ENCODE measurements at regions not wholly inside any gene's neighbourhood (a gene's known extent, or its start where the extent isn't known, plus 50 kb on each side); places are given as distances from the start of the nearest gene placed in this dataset.
A peak's percentile ranks its signal among the peaks of the same experiment; 100 is the strongest.

- ChIA-PET CTCF (no interaction called here), POLR2A (no interaction called here)
- DNase-seq (ENCODE audit: low read depth, low spot score), result no peak
- Histone ChIP-seq H3K4me1 (ENCODE audit: control insufficient read depth, extremely low read depth, insufficient read depth, low read length) (no peaks in the 10 kb centered on the region), H4K20me1 (replicated peaks; ENCODE audit: control insufficient read depth, extremely low read depth, insufficient read depth, low read length) (no peaks in the 10 kb centered on the region), H3K27me3 (ENCODE audit: control insufficient read depth in 2 of 2, insufficient read depth in 2 of 2, low read length in 2 of 2) (no peaks in the 10 kb centered on the region), H3K9ac (replicated peaks; ENCODE audit: extremely low read depth, insufficient read depth, low read length) (no peak overlapping the region), H3K79me2 (ENCODE audit: control insufficient read depth, insufficient read depth, low read length) (no peaks in the 10 kb centered on the region), H3K36me3 (ENCODE audit: control insufficient read depth in 2 of 2, extremely low read depth in 1 of 2, insufficient read depth in 2 of 2, low read length in 2 of 2) (no peaks in the 10 kb centered on the region), H3K4me2 (ENCODE audit: insufficient read depth, low read length) (no peak overlapping the region), H2AFZ (ENCODE audit: low read depth, low read length) (peak overlapping the region; percentile 54), H3K9me1 (replicated peaks; ENCODE audit: control insufficient read depth, extremely low read depth, insufficient read depth, low read length) (no peaks in the 10 kb centered on the region), H3K9me3 (replicated peaks; ENCODE audit: control insufficient read depth, insufficient read depth, low read length) (no peaks in the 10 kb centered on the region), H3K27ac (ENCODE audit: insufficient read depth, low read depth, low read length) (no peak overlapping the region), H3K4me3 (replicated peaks in 1 of 3; ENCODE audit: insufficient read depth in 1 of 3, low read depth in 1 of 3, low read length in 3 of 3) (no peak overlapping the region)
- TF ChIP-seq EZH2 (IDR thresholded peaks at IDR 0.05; ENCODE audit: borderline replicate concordance, low read depth, low read length, severe bottlenecking) (no peak), MAX (IDR thresholded peaks at IDR 0.05; ENCODE audit: insufficient read depth, insufficient read length) (no peak), CTCF (IDR thresholded peaks at IDR 0.05; ENCODE audit: extremely low read depth in 1 of 2, insufficient read depth in 1 of 2, low read depth in 1 of 2, low read length in 2 of 2) (no peak), JUN (IDR thresholded peaks at IDR 0.05; ENCODE audit: borderline replicate concordance, insufficient read depth, insufficient read length, low read depth) (no peak), MYC (IDR thresholded peaks at IDR 0.05; ENCODE audit: low read depth, low read length) (no peak), POLR2A (IDR thresholded peaks at IDR 0.05; ENCODE audit: low read depth, low read length) (no peak)
- no peak for FAIRE-seq
- BruUV-seq (replicated peaks), result no TSS peak
- dilution Hi-C loops (cut with MboI; ENCODE audit: extremely low pct_ligation_motif_present, low sequenced_read_pairs) (no loop called here), intact Hi-C loops (cut with micrococcal nuclease) (no loop called here)
Observed at GRCh38 chr5:105630803-105631202, 2039.9 kb downstream of the EFNA5 start.

GRCh38 chr5:105619725-105620124, 2051.0 kb downstream of the EFNA5 start:
- CTCF ChIA-PET, result no interaction called here
- no peaks in the 10 kb centered on the region for H3K9me3 ChIP-seq (replicated peaks; ENCODE audit: control insufficient read depth, insufficient read depth, low read length)
- no peak overlapping the region for H3K27ac ChIP-seq (ENCODE audit: insufficient read depth, low read depth, low read length)
- H3K4me3 ChIP-seq (replicated peaks in 1 of 3; ENCODE audit: insufficient read depth in 1 of 3, low read depth in 1 of 3, low read length in 3 of 3), result no peak overlapping the region
- H4K20me1 ChIP-seq (replicated peaks; ENCODE audit: control insufficient read depth, extremely low read depth, insufficient read depth, low read length), result no peaks in the 10 kb centered on the region
- no peaks in the 10 kb centered on the region for H3K4me1 ChIP-seq (ENCODE audit: control insufficient read depth, extremely low read depth, insufficient read depth, low read length)
- POLR2A ChIA-PET, result no interaction called here
- no peaks in the 10 kb centered on the region for H3K27me3 ChIP-seq (ENCODE audit: control insufficient read depth in 2 of 2, insufficient read depth in 2 of 2, low read length in 2 of 2)
- no TSS peak for BruUV-seq (replicated peaks)
- no peaks in the 10 kb centered on the region for H3K9me1 ChIP-seq (replicated peaks; ENCODE audit: control insufficient read depth, extremely low read depth, insufficient read depth, low read length)
- dilution Hi-C loops (cut with MboI; ENCODE audit: extremely low pct_ligation_motif_present, low sequenced_read_pairs), result no loop called here
- H3K36me3 ChIP-seq (ENCODE audit: control insufficient read depth in 2 of 2, extremely low read depth in 1 of 2, insufficient read depth in 2 of 2, low read length in 2 of 2), result no peaks in the 10 kb centered on the region
- DNase-seq (ENCODE audit: low read depth, low spot score) (no peak), FAIRE-seq (no peak)
- H3K9ac ChIP-seq (replicated peaks; ENCODE audit: extremely low read depth, insufficient read depth, low read length), result no peak overlapping the region
- intact Hi-C loops (cut with micrococcal nuclease), result no loop called here
- H3K4me2 ChIP-seq (ENCODE audit: insufficient read depth, low read length), result no peak overlapping the region
- TF ChIP-seq JUN (IDR thresholded peaks at IDR 0.05; ENCODE audit: borderline replicate concordance, insufficient read depth, insufficient read length, low read depth) (no peak), MYC (IDR thresholded peaks at IDR 0.05; ENCODE audit: low read depth, low read length) (no peak), EZH2 (IDR thresholded peaks at IDR 0.05; ENCODE audit: borderline replicate concordance, low read depth, low read length, severe bottlenecking) (no peak), MAX (IDR thresholded peaks at IDR 0.05; ENCODE audit: insufficient read depth, insufficient read length) (no peak), POLR2AphosphoS5 (IDR thresholded peaks at IDR 0.05; ENCODE audit: insufficient read depth, low read depth, low read length) (no peak), CTCF (IDR thresholded peaks at IDR 0.05; ENCODE audit: extremely low read depth in 1 of 2, insufficient read depth in 1 of 2, low read depth in 1 of 2, low read length in 2 of 2) (no peak), POLR2A (IDR thresholded peaks at IDR 0.05; ENCODE audit: low read depth, low read length) (no peak), GATA2 (IDR thresholded peaks at IDR 0.05; ENCODE audit: insufficient read depth, insufficient read length, low read depth, low read length) (no peak), FOS (IDR thresholded peaks at IDR 0.05; ENCODE audit: borderline replicate concordance, insufficient read depth, low read length) (no peak)
- no peaks in the 10 kb centered on the region for H3K79me2 ChIP-seq (ENCODE audit: control insufficient read depth, insufficient read depth, low read length)
- H2AFZ ChIP-seq (ENCODE audit: low read depth, low read length), result no peak overlapping the region

Data from endothelial cell of umbilical vein (primary cell).